Stimulated activated naive CD8-positive, alpha-beta T cell treated with anti-CD3 and anti-CD28 coated beads, Interleukin-15, amount 100 ng/mL, for 72 hours (primary cell): ENCODE measurements at regions not wholly inside any gene's neighbourhood (a gene's known extent, or its start where the extent isn't known, plus 50 kb on each side); places are given as distances from the start of the nearest gene placed in this dataset.

Experiments used
- ATAC-seq: fragments of 150-1000 bp; cut with Tn5 transposase; 2 replicates; pipeline ENCODE4 v1.10.0; 2021; ENCODE audit warnings: mild to moderate bottlenecking, moderate library complexity
- DNase-seq, 2 donors: peaks; one replicate each; pipeline ENCODE4 v3.0.0; 2021 to 2022
- H3K27ac Mint-ChIP-seq, 2 donors: one replicate each; pipeline ENCODE4 v1.8.0; 2022; ENCODE audit warnings: mild to moderate bottlenecking in 2 of 2, mixed read lengths in 2 of 2, moderate library complexity in 2 of 2
- H3K27me3 Mint-ChIP-seq: one replicate; pipeline ENCODE4 v1.8.0; 2022; ENCODE audit warnings: mixed read lengths
- H3K4me1 Mint-ChIP-seq: one replicate; pipeline ENCODE4 v1.8.0; 2022; ENCODE audit warnings: mild to moderate bottlenecking, mixed read lengths
- H3K4me3 Mint-ChIP-seq, 2 donors: one replicate each; pipeline ENCODE4 v1.8.0; 2022; ENCODE audit warnings: mild to moderate bottlenecking in 2 of 2, mixed read lengths in 2 of 2, moderate library complexity in 1 of 2
- H3K9me3 Mint-ChIP-seq, 2 donors: one replicate each; pipeline ENCODE4 v1.8.0; 2022; ENCODE audit warnings: mixed read lengths in 2 of 2

- Mint-ChIP-seq H3K4me1 (peaks cover 31% of the 10 kb centered on the region), H3K27ac (peak overlapping the region; percentile 90 to 98), H3K27me3 (no peaks in the 10 kb centered on the region), H3K4me3 (peak overlapping the region in 1 of 2 donors; percentile 59), H3K9me3 (no peaks in the 10 kb centered on the region)
- ATAC-seq (peak; percentile 93), DNase-seq (peak; percentile 32 to 50)
Observed at GRCh38 chr3:153284282-153284938, 122.4 kb downstream of the RAP2B start.

- no peaks in the 10 kb centered on the region for H3K27me3 Mint-ChIP-seq
- no peak for DNase-seq
- no peaks in the 10 kb centered on the region for H3K9me3 Mint-ChIP-seq
- H3K4me3 Mint-ChIP-seq = no peak overlapping the region
- peak overlapping the region in 1 of 2 donors; percentile 46 for H3K27ac Mint-ChIP-seq
- H3K4me1 Mint-ChIP-seq = peaks cover 35% of the 10 kb centered on the region
- no peak for ATAC-seq
Observed at GRCh38 chr3:153285194-153285641, 123.2 kb downstream of the RAP2B start.

DNA sequence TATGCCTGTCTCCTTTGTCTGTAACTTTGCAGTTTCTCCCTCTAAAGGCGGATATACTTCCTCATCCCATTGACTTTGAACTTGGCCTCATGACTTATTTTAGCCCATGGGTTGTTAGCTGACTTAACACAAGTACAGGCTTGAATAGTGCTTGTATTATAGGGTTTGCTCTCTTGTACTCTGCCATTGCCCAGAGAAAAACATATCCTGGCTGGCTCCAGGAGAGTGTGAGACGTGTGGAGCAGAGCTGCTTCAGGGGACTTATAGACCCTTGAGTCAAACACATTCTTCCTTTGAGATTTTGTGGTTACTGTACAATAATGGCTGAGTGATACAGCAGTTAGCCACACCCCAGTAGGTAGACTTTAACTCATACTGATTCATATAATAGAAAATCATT, 124.0 kb downstream of the RAP2B start:
- H3K9me3 Mint-ChIP-seq = no peaks in the 10 kb centered on the region
- ATAC-seq (peak; percentile 23), DNase-seq (no peak)
- H3K4me3 Mint-ChIP-seq = no peak overlapping the region
- peaks cover 35% of the 10 kb centered on the region for H3K4me1 Mint-ChIP-seq
- no peaks in the 10 kb centered on the region for H3K27me3 Mint-ChIP-seq
- H3K27ac Mint-ChIP-seq = peak overlapping the region in 1 of 2 donors; percentile 67

GRCh38 chr3:153287017-153287416, 125.0 kb downstream of the RAP2B start:
- peaks cover 44% of the 10 kb centered on the region for H3K4me1 Mint-ChIP-seq
- H3K27ac Mint-ChIP-seq = no peak overlapping the region
- no peaks in the 10 kb centered on the region for H3K27me3 Mint-ChIP-seq
- no peak for DNase-seq
- no peaks in the 10 kb centered on the region for H3K9me3 Mint-ChIP-seq
- H3K4me3 Mint-ChIP-seq = no peak overlapping the region
- no peak for ATAC-seq

GRCh38 chr3:153289334-153289808, 127.3 kb downstream of the RAP2B start:
- no peak for ATAC-seq
- DNase-seq = no peak
- H3K4me1 Mint-ChIP-seq = peaks cover 39% of the 10 kb centered on the region
- no peaks in the 10 kb centered on the region for H3K27me3 Mint-ChIP-seq
- no peak overlapping the region for H3K4me3 Mint-ChIP-seq
- H3K27ac Mint-ChIP-seq = no peak overlapping the region
- no peaks in the 10 kb centered on the region for H3K9me3 Mint-ChIP-seq

GRCh38 chr3:153290268-153291015, 128.4 kb downstream of the RAP2B start:
- ATAC-seq (peak; percentile 27), DNase-seq (no peak)
- H3K9me3 Mint-ChIP-seq = no peaks in the 10 kb centered on the region
- no peak overlapping the region for H3K27ac Mint-ChIP-seq
- no peaks in the 10 kb centered on the region for H3K27me3 Mint-ChIP-seq
- no peak overlapping the region for H3K4me3 Mint-ChIP-seq
- H3K4me1 Mint-ChIP-seq = peaks cover 37% of the 10 kb centered on the region

DNA sequence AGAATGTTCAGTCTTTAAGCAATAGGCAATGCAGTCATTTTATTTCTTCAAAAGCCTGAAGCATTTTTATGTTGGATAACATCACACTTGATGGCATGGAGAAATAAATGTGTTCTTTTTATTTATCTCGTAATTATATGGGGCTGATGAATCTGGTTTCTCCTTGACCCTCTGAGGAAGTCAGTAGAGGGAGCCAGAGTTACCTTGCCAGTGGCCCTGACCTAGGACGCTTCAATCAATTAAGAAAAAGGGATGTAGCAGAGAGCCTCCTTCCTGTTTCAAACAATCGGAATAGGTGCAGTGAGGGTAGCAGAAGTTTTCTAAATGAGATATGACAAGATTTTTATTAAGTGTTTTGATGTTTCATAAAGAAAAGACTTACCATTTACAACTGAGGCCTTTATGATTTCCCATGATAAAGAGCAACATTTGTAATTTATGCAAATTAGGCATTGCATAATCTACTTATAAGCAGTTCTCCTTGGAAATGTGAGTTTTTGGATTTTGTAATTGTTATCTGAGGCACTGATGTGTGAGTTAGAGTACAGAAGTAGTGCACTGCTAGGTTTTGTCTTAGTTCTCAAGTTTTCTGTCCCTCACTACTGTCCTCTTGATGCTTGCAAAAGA, 129.1 kb downstream of the RAP2B start:
- Mint-ChIP-seq H3K4me3 (no peak overlapping the region), H3K27ac (no peak overlapping the region), H3K27me3 (no peaks in the 10 kb centered on the region), H3K9me3 (no peaks in the 10 kb centered on the region), H3K4me1 (peaks cover 31% of the 10 kb centered on the region)
- DNase-seq (no peak), ATAC-seq (peak; percentile 85)

DNA sequence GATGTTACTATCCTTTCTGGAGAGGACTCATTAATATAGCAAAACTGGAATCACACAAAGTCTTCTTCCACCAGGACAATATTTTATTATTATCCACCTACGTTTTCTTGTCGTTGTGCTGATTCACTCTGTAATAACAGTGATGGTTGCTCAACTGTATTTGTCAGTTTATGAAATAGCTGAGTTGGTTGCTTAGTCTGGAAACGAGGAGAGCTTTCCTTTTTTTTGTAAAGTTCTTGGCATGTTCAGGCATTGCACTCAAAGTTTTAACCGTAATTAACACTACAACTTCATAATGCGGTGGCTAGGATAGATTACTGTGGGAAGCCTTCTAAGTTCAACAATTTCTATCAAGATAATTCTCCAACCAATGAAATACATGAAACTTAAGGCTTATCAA, 131.2 kb downstream of the RAP2B start:
- ATAC-seq = no peak
- no peak for DNase-seq
- H3K27ac Mint-ChIP-seq = no peak overlapping the region
- no peaks in the 10 kb centered on the region for H3K9me3 Mint-ChIP-seq
- H3K4me1 Mint-ChIP-seq = peaks cover 23% of the 10 kb centered on the region
- H3K4me3 Mint-ChIP-seq = no peak overlapping the region
- H3K27me3 Mint-ChIP-seq = no peaks in the 10 kb centered on the region

GRCh38 chr3:153295901-153296300, 133.9 kb downstream of the RAP2B start:
- no peak for DNase-seq
- no peaks in the 10 kb centered on the region for H3K27me3 Mint-ChIP-seq
- H3K9me3 Mint-ChIP-seq = no peaks in the 10 kb centered on the region
- peaks cover 9% of the 10 kb centered on the region for H3K4me1 Mint-ChIP-seq
- H3K4me3 Mint-ChIP-seq = no peak overlapping the region
- ATAC-seq = no peak
- H3K27ac Mint-ChIP-seq = no peak overlapping the region

DNA sequence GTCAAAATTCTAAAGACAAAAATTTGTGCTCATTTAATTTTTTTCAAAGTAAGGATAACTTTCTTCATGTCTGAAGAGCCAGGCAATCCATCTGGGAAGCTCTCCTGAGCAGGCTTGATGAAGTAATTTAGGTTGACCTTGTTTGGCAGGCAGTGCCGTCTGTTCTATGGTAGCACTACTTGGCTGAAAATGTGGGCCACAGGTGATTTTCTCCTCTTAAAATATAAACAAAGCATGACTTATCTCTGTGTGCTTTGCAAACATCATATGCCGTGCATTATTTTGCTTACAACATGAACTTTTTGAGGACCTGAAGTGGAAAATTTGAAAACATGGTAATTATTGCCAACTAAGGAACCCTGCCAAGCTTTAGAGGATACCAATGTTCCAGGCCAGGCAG, 143.2 kb downstream of the RAP2B start:
- no peak for DNase-seq
- H3K27ac Mint-ChIP-seq = no peak overlapping the region
- no peak for ATAC-seq
- no peak overlapping the region for H3K4me3 Mint-ChIP-seq
- no peaks in the 10 kb centered on the region for H3K4me1 Mint-ChIP-seq
- H3K9me3 Mint-ChIP-seq = no peaks in the 10 kb centered on the region
- H3K27me3 Mint-ChIP-seq = no peaks in the 10 kb centered on the region

- no peak for ATAC-seq
- Mint-ChIP-seq H3K27me3 (no peaks in the 10 kb centered on the region), H3K27ac (no peak overlapping the region), H3K9me3 (no peaks in the 10 kb centered on the region), H3K4me1 (peaks cover 9% of the 10 kb centered on the region), H3K4me3 (no peak overlapping the region)
- no peak for DNase-seq
Observed at GRCh38 chr3:153311541-153311940, 149.5 kb downstream of the RAP2B start.

- Mint-ChIP-seq H3K9me3 (no peaks in the 10 kb centered on the region), H3K27ac (peak overlapping the region; percentile 67 to 79), H3K4me1 (peaks cover 9% of the 10 kb centered on the region), H3K4me3 (no peak overlapping the region), H3K27me3 (no peaks in the 10 kb centered on the region)
- ATAC-seq = no peak
- no peak for DNase-seq
Observed at GRCh38 chr3:153313302-153313965, 151.4 kb downstream of the RAP2B start.

- peaks cover 13% of the 10 kb centered on the region for H3K4me1 Mint-ChIP-seq
- ATAC-seq (no peak), DNase-seq (no peak)
- no peaks in the 10 kb centered on the region for H3K9me3 Mint-ChIP-seq
- H3K4me3 Mint-ChIP-seq = no peak overlapping the region
- H3K27me3 Mint-ChIP-seq = no peaks in the 10 kb centered on the region
- no peak overlapping the region for H3K27ac Mint-ChIP-seq
Observed at GRCh38 chr3:153314038-153314437, 152.0 kb downstream of the RAP2B start.

- ATAC-seq (no peak), DNase-seq (no peak)
- Mint-ChIP-seq H3K27me3 (no peaks in the 10 kb centered on the region), H3K27ac (no peak overlapping the region), H3K4me3 (no peak overlapping the region), H3K9me3 (no peaks in the 10 kb centered on the region), H3K4me1 (peaks cover 27% of the 10 kb centered on the region)
Observed at GRCh38 chr3:153315781-153316180, 153.8 kb downstream of the RAP2B start.

DNA sequence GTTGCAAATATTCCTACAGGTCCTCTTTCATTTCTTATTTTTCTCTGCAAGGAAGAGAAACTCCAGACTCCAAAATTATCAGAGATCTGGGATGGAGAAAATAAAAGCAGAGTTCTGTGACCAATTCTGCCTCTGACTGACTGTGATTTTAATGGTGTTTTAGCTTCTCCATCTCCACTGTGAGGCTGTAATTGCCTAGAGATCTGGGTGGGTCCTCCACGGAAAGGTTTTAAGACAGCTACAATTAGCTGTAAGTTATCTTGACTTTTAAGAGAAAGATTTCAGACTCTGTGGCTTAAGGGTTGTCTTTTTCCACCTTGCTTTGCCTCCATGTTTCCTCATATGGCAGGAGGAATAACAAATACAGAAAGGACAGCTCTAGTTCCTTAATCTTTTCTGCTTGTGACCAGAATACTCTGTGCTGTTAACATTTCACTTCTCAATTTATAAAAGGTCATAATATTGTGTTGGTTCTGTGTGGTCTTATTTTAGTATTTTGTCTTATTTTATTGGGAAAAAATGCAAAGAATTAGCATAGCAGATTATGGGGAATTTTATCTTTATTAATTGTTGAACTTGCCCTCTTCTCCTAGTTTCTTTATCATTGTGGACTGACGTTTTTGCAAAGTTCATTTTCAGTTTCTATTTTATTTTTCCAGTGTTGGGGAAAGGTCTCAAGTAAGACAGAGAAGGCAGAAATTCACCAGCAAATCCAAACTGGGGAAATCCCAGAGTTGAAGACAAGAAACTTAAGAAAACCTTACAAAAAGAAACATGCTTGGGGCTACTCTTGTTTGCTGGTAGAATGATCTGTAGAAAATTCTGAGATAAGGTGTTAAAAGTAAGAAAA, 157.9 kb downstream of the RAP2B start:
- no peaks in the 10 kb centered on the region for H3K9me3 Mint-ChIP-seq
- peak overlapping the region in 1 of 2 donors; percentile 47 for H3K27ac Mint-ChIP-seq
- no peak for DNase-seq
- ATAC-seq = no peak
- peak overlapping the region; percentile 52 to 56 for H3K4me3 Mint-ChIP-seq
- no peaks in the 10 kb centered on the region for H3K27me3 Mint-ChIP-seq
- peaks cover 18% of the 10 kb centered on the region for H3K4me1 Mint-ChIP-seq
